LNCAP (cell line): ENCODE measurements at regions not wholly inside any gene's neighbourhood (a gene's known extent, or its start where the extent isn't known, plus 50 kb on each side); places are given as distances from the start of the nearest gene placed in this dataset.

Experiments used
- TF ChIP-seq, protein P1 (sequence below): fragments of 450-650 bp; IDR thresholded peaks from 2 replicates; pipeline ENCODE4 v1.5.1; 2017; ENCODE audit warnings: mild to moderate bottlenecking

DNA sequence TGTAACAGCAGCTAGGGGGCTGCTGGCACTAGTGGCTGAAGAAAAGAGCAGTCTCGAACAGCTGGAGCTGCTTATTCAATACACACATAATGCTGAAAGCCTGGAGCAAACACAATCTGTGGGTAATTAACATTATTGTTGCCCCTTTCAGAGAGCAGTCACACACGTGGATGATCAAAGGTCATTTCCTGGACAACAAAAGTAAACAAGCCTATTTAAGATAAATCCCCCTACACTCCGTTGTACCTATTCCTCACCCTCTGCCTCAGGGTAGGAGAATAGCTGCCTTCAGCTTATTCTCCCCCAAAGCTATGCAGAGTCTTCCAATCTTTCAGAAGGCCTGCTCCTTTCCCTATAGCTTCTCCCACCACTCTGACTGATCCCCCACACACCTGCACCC is 803.9 kb downstream of the C4orf33 start:
- TF ChIP-seq, protein P1, sequence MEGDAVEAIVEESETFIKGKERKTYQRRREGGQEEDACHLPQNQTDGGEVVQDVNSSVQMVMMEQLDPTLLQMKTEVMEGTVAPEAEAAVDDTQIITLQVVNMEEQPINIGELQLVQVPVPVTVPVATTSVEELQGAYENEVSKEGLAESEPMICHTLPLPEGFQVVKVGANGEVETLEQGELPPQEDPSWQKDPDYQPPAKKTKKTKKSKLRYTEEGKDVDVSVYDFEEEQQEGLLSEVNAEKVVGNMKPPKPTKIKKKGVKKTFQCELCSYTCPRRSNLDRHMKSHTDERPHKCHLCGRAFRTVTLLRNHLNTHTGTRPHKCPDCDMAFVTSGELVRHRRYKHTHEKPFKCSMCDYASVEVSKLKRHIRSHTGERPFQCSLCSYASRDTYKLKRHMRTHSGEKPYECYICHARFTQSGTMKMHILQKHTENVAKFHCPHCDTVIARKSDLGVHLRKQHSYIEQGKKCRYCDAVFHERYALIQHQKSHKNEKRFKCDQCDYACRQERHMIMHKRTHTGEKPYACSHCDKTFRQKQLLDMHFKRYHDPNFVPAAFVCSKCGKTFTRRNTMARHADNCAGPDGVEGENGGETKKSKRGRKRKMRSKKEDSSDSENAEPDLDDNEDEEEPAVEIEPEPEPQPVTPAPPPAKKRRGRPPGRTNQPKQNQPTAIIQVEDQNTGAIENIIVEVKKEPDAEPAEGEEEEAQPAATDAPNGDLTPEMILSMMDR, result no peak

DNA sequence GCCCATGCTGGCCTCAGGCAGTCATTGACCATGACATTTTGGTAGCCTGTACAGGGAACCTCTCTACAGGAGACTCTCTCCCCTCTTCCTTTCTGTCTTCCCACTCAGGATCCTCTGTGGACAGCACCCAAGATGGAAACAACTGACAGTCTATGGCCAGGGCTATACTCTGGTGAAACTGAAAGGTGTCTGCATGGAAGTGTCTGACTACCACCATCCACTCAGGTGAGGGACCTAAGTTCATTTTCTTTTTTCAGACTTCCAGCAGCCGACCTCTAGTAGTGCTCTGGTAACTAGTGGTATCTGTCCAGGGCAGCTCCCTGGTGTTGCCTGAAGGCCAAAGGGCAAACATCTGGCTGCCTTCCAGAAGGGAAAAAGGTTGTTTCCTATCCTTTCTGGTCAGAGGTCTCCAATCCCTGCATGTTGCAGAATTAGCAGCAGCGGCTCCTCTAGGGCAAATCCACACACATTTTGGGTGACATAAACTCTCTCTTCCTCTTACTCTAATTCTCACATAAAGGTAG is 804.5 kb downstream of the C4orf33 start:
- TF ChIP-seq, protein P1, result no peak

DNA sequence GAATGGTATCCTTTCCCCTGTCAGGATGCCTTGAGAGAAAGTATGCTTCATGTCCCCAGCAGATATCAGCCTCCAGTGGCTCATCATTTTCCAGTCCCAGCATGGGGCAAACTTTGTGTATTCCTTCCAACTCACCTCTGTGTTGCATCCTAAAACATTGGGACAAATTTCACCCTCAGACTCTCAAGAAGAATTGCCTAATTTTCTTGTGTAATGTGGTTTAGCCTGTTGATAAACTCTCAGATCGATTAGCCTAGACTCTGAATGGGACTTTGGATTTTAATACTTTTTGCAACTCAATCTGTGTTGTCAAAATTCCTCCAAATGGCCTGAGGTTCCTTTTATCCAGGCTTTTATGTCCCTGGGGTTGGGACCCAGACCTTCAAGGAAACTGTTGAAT is 805.3 kb downstream of the C4orf33 start:
- TF ChIP-seq, protein P1, result no peak

DNA sequence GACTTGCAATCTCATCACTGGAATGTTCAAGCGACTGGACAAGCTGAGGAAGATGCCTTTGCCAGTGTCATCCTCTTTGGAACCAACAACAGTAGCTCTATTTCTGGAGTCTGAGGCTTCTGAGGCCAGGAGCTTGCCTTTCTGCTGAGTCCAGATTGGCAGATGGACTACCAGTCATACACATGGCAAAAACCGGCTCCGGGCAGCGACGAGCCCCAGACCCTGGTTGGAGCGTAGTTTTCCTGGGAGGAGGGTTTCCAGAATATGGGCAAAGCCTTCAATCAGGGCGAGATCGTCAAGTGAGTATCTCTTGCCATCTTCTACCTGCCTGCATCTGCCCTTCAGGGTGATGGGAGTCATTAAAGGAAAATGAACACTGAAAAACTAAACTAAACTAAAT is 807.9 kb downstream of the C4orf33 start:
- TF ChIP-seq, protein P1, result no peak

DNA sequence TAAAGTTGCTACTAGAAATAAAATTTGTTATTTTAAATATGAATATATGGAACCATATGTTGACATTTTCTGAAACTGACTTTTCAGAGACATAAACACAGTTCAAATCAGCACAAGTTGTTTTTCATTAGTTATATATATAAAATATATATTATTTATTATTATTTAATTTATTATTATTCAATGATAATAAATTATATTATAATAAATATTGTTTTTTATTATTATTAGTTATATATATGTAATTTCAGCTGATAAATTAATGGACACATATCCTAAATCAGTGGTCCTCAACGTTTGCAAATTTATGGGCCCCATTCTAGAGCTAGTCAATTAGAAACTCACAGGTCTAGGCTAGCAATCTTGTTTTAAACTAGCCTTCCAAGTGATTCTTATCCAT is 809.3 kb downstream of the C4orf33 start:
- TF ChIP-seq, protein P1, result no peak

DNA sequence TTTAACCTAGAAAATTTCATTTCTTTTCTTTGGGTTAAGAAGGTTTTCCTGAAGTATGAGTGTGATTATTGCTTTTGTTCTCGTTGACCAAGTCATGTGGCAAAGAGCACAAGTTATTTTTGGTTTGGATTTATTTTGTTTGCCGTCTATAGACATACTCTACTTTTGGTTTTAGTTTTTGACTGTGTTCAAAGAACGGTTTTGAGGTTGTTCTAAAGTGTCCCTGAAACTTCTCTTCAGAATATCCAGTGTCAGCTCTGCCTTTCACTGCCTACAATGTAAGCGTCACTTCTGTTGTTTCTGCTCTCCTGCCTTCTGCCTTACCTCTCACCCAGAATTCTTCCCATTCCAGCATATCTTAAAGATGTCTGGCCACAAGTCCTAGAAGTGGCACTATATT is 812.2 kb downstream of the C4orf33 start:
- TF ChIP-seq, protein P1, result no peak

DNA sequence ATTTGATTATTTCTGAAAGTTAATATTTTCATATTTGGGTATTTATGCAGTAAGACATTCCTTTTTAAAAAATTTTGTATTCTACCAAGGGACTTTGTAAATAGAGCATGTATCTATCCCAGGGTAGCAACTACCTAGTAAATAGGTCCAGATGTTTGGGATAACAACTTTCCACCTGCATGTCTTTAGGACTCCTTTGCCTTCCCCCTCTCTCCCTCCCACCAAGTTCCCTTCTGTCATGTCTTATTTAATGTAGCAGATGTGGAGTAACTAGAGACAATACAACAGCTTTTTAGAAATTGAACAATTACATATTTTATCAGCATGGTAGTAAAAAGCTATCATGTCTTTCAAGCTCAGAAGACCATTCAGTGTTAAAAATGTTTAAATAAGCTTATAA is 821.0 kb downstream of the C4orf33 start:
- TF ChIP-seq, protein P1, result no peak

DNA sequence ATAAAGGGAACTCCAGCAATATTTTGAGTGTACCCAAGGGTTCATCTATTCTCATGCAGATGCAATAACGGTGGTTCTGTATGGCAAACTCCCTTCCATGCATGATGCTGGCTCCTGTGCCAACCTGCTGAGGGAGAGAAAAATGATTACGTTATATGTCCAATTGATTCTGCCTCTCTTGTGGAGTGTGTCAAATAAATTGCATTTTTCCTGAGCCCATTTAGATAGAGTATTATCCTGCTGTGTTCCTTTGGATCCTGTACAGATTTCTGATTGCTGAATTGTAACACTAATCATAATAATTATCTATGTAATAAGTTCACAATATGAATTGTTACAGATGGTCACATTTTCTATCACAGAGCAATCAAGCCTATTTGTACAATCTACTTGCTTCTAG is 821.7 kb downstream of the C4orf33 start:
- TF ChIP-seq, protein P1, result no peak
